22Rv1 (cell line): ENCODE measurements at regions not wholly inside any gene's neighbourhood (a gene's known extent, or its start where the extent isn't known, plus 50 kb on each side); places are given as distances from the start of the nearest gene placed in this dataset.

Experiments used
- CTCF ChIP-seq: fragments of 450-650 bp; IDR thresholded peaks from 2 replicates; pipeline ENCODE4 v1.5.1; 2017; ENCODE audit warnings: mild to moderate bottlenecking
- ZFX ChIP-seq: fragments of 450-650 bp; IDR thresholded peaks from 2 replicates; pipeline ENCODE4 v1.6.1; 2017; ENCODE audit warnings: antibody characterized with exemption, borderline replicate concordance

- TF ChIP-seq CTCF (no peak), ZFX (no peak)
Observed at GRCh38 chr14:71338153-71338552, 430.9 kb downstream of the PCNX1 start.
